Common myeloid progenitor, CD34-positive (primary cell): ENCODE measurements at regions not wholly inside any gene's neighbourhood (a gene's known extent, or its start where the extent isn't known, plus 50 kb on each side); places are given as distances from the start of the nearest gene placed in this dataset.

Experiments used
- CTCF ChIA-PET: fragments of 350-600 bp; sonication (Branson Sonifier 250); formaldehyde crosslinking; loops from one replicate; lab custom pipeline; 2021; ENCODE audit warnings: antibody characterized with exemption; lab: Charles Lee
- POLR2A ChIA-PET: fragments of 350-600 bp; sonication (Branson Sonifier 250); formaldehyde crosslinking; loops from one replicate; lab custom pipeline; 2021; ENCODE audit warnings: antibody characterized with exemption; lab: Charles Lee
- DNase-seq, 3 donors: peaks; one replicate each; pipeline versions ENCODE4 v3.0.0 to v3.0.0-alpha.2; 2013
- H3K27ac ChIP-seq, 2 experiments: 1 replicate in 1 of 2; 2 replicates in 1 of 2; pipeline ENCODE4 v1.7.0; 2013; ENCODE audit warnings: inconsistent platforms in 2 of 2, low read length in 2 of 2, mild to moderate bottlenecking in 2 of 2, low read depth in 1 of 2, moderate library complexity in 1 of 2; ENCODE audit not compliant: severe bottlenecking in 2 of 2, insufficient read depth in 1 of 2, poor library complexity in 1 of 2
- H3K27me3 ChIP-seq, 5 experiments: replicated peaks in 2 of 5; 1 replicate in 3 of 5; 2 replicates in 2 of 5; pipeline versions ENCODE4 v1.6.1 to v1.7.0; 2013; ENCODE audit warnings: low read length in 4 of 5, mild to moderate bottlenecking in 2 of 5, moderate library complexity in 2 of 5, inconsistent platforms in 1 of 5; ENCODE audit not compliant: insufficient read depth in 5 of 5, control insufficient read depth in 4 of 5
- H3K36me3 ChIP-seq, 4 experiments: 1 replicate in 2 of 4; 2 replicates in 2 of 4; pipeline versions ENCODE4 v1.6.1 to v1.7.0; 2013; ENCODE audit warnings: low read length in 3 of 4, control low read depth in 1 of 4, mild to moderate bottlenecking in 1 of 4; ENCODE audit not compliant: control insufficient read depth in 4 of 4, insufficient read depth in 4 of 4
- H3K4me1 ChIP-seq, 4 experiments: 1 replicate in 3 of 4; 2 replicates in 1 of 4; pipeline versions ENCODE4 v1.6.1 to v1.7.1; 2013; ENCODE audit warnings: low read length in 3 of 4, mild to moderate bottlenecking in 3 of 4, control low read depth in 1 of 4, inconsistent platforms in 1 of 4, moderate library complexity in 1 of 4; ENCODE audit not compliant: control insufficient read depth in 4 of 4, insufficient read depth in 4 of 4; ENCODE audit errors: control extremely low read depth in 1 of 4
- H3K4me3 ChIP-seq, 7 experiments: 1 replicate in 4 of 7; 2 replicates in 3 of 7; pipeline versions ENCODE4 v1.5.1 to v1.7.0; 2013; ENCODE audit warnings: mild to moderate bottlenecking in 7 of 7, low read length in 6 of 7, moderate library complexity in 6 of 7, inconsistent platforms in 2 of 7, low read depth in 2 of 7, control low read depth in 1 of 7; ENCODE audit not compliant: insufficient read depth in 4 of 7, control insufficient read depth in 1 of 7; ENCODE audit errors: extremely low read depth in 1 of 7
- H3K9me3 ChIP-seq, 5 experiments: 1 replicate in 4 of 5; 2 replicates in 1 of 5; pipeline versions ENCODE4 v1.6.1 to v1.7.1; 2013; ENCODE audit warnings: low read length in 4 of 5, mild to moderate bottlenecking in 2 of 5, inconsistent platforms in 1 of 5, low read depth in 1 of 5, moderate library complexity in 1 of 5; ENCODE audit not compliant: control insufficient read depth in 4 of 5, insufficient read depth in 2 of 5; ENCODE audit errors: control extremely low read depth in 1 of 5
- WGBS: methylation state at CpG from one replicate; pipeline ENCODE4 v1.1.5; 2013; ENCODE audit not compliant: insufficient coverage; 5-methylcytosine and 5-hydroxymethylcytosine counted together

GRCh38 chr9:89844535-89844934 lies 239.7 kb downstream of the GADD45G start:
- H3K4me1 ChIP-seq = no peaks in the 10 kb centered on the region
- CTCF ChIA-PET = no interaction called here
- no peak overlapping the region for H3K27ac ChIP-seq
- no peak for DNase-seq
- H3K9me3 ChIP-seq = no peaks in the 10 kb centered on the region
- H3K36me3 ChIP-seq = no peaks in the 10 kb centered on the region
- POLR2A ChIA-PET = no interaction called here
- H3K27me3 ChIP-seq = no peaks in the 10 kb centered on the region
- no peak overlapping the region for H3K4me3 ChIP-seq
- WGBS = 100% methylated on average over 1 of the region's 6 CpGs

- no peaks in the 10 kb centered on the region for H3K27me3 ChIP-seq
- CTCF ChIA-PET = no interaction called here
- H3K4me3 ChIP-seq = no peak overlapping the region
- H3K27ac ChIP-seq = no peak overlapping the region
- no peaks in the 10 kb centered on the region for H3K9me3 ChIP-seq
- no peaks in the 10 kb centered on the region for H3K4me1 ChIP-seq
- POLR2A ChIA-PET = no interaction called here
- 90% methylated on average over 2 of the region's 3 CpGs for WGBS
- no peak for DNase-seq
- no peaks in the 10 kb centered on the region for H3K36me3 ChIP-seq
Observed at GRCh38 chr9:89845321-89845720, 240.5 kb downstream of the GADD45G start.

- Histone ChIP-seq H3K4me3 (no peak overlapping the region), H3K36me3 (no peaks in the 10 kb centered on the region), H3K4me1 (no peaks in the 10 kb centered on the region), H3K27me3 (no peaks in the 10 kb centered on the region), H3K9me3 (no peaks in the 10 kb centered on the region), H3K27ac (no peak overlapping the region)
- DNase-seq = no peak
- CTCF ChIA-PET = no interaction called here
- 97% methylated on average over 9 of the region's 9 CpGs for WGBS
- POLR2A ChIA-PET = no interaction called here
Observed at GRCh38 chr9:89845862-89846261, 241.1 kb downstream of the GADD45G start.

- no peaks in the 10 kb centered on the region for H3K36me3 ChIP-seq
- no peaks in the 10 kb centered on the region for H3K27me3 ChIP-seq
- ChIA-PET CTCF (no interaction called here), POLR2A (no interaction called here)
- H3K4me1 ChIP-seq = no peaks in the 10 kb centered on the region
- no peak for DNase-seq
- no peaks in the 10 kb centered on the region for H3K9me3 ChIP-seq
- WGBS = 97% methylated on average over 15 of the region's 20 CpGs
- no peak overlapping the region for H3K4me3 ChIP-seq
- no peak overlapping the region for H3K27ac ChIP-seq
Observed at GRCh38 chr9:89848060-89849040, 243.5 kb downstream of the GADD45G start.

- POLR2A ChIA-PET = no interaction called here
Observed at GRCh38 chr9:89849096-89849495, 244.3 kb downstream of the GADD45G start.

GRCh38 chr9:89850153-89850552 lies 245.3 kb downstream of the GADD45G start:
- no peaks in the 10 kb centered on the region for H3K9me3 ChIP-seq
- POLR2A ChIA-PET = no interaction called here
- CTCF ChIA-PET = no interaction called here
- H3K4me1 ChIP-seq = no peaks in the 10 kb centered on the region
- DNase-seq = no peak
- 71% methylated on average over 1 of the region's 3 CpGs for WGBS
- no peak overlapping the region for H3K4me3 ChIP-seq
- H3K27me3 ChIP-seq = no peaks in the 10 kb centered on the region
- no peak overlapping the region for H3K27ac ChIP-seq
- no peaks in the 10 kb centered on the region for H3K36me3 ChIP-seq

More at GRCh38 chr9:89849096-89849495, 244.3 kb downstream of the GADD45G start:
- Histone ChIP-seq H3K9me3 (no peaks in the 10 kb centered on the region), H3K4me3 (no peak overlapping the region), H3K4me1 (no peaks in the 10 kb centered on the region), H3K27ac (no peak overlapping the region), H3K27me3 (no peaks in the 10 kb centered on the region), H3K36me3 (no peaks in the 10 kb centered on the region)
- 83% methylated on average over 4 of the region's 5 CpGs for WGBS
- CTCF ChIA-PET = no interaction called here
- no peak for DNase-seq

- Histone ChIP-seq H3K4me3 (no peak overlapping the region), H3K27me3 (no peaks in the 10 kb centered on the region), H3K9me3 (no peaks in the 10 kb centered on the region), H3K27ac (no peak overlapping the region), H3K4me1 (no peaks in the 10 kb centered on the region), H3K36me3 (no peaks in the 10 kb centered on the region)
- ChIA-PET CTCF (no interaction called here), POLR2A (no interaction called here)
- whole genome bisulfite sequencing = 87% methylated on average over 7 of the region's 7 CpGs
- no peak for DNase-seq
Observed at GRCh38 chr9:89850631-89851325, 246.0 kb downstream of the GADD45G start.
